Natural killer cell (primary cell): ENCODE measurements at regions not wholly inside any gene's neighbourhood (a gene's known extent, or its start where the extent isn't known, plus 50 kb on each side); places are given as distances from the start of the nearest gene placed in this dataset.

ENCODE experiments used
- ATAC-seq, 3 donors: fragments of 150-1000 bp in 2 of 3; fragments of 200-7000 bp in 1 of 3; cut with Tn5 transposase; 1 replicate in 1 of 3; 2 replicates in 2 of 3; pipeline ENCODE4 v1.10.0; 2021; ENCODE audit warnings: mild to moderate bottlenecking in 2 of 3, moderate library complexity in 2 of 3
- DNase-seq, 2 donors: peaks; one replicate each; pipeline versions ENCODE4 v3.0.0 to v3.0.0-alpha.2; 2013 to 2021; ENCODE audit warnings: mixed read lengths in 1 of 2
- H3K27ac ChIP-seq: one replicate; pipeline ENCODE4 v1.5.1; 2013; ENCODE audit warnings: mild to moderate bottlenecking, low read length
- H3K27me3 ChIP-seq: one replicate; pipeline ENCODE4 v1.6.1; 2013; ENCODE audit warnings: low read length; ENCODE audit not compliant: control insufficient read depth, insufficient read depth
- H3K36me3 ChIP-seq: one replicate; pipeline ENCODE4 v1.6.1; 2013; ENCODE audit warnings: low read length; ENCODE audit not compliant: control insufficient read depth, insufficient read depth
- H3K4me1 ChIP-seq: one replicate; pipeline ENCODE4 v1.6.1; 2013; ENCODE audit warnings: low read length; ENCODE audit not compliant: control insufficient read depth, insufficient read depth
- H3K4me3 ChIP-seq: one replicate; pipeline ENCODE4 v1.5.1; 2013; ENCODE audit warnings: low read length
- H3K9me3 ChIP-seq: one replicate; pipeline ENCODE4 v1.6.1; 2013; ENCODE audit warnings: low read length; ENCODE audit not compliant: control insufficient read depth, insufficient read depth
- H3K27ac Mint-ChIP-seq, 2 donors: one replicate each; pipeline ENCODE4 v1.8.0; 2022; ENCODE audit warnings: mild to moderate bottlenecking in 2 of 2, mixed read lengths in 2 of 2, moderate library complexity in 1 of 2
- H3K27me3 Mint-ChIP-seq, 2 donors: one replicate each; pipeline ENCODE4 v1.8.0; 2022; ENCODE audit warnings: low read depth in 2 of 2, mixed read lengths in 2 of 2
- H3K36me3 Mint-ChIP-seq: one replicate; pipeline ENCODE4 v1.8.0; 2022; ENCODE audit warnings: mixed read lengths
- H3K4me1 Mint-ChIP-seq, 2 donors: one replicate each; pipeline ENCODE4 v1.8.0; 2022; ENCODE audit warnings: mixed read lengths in 2 of 2
- H3K4me3 Mint-ChIP-seq: one replicate; pipeline ENCODE4 v1.8.0; 2022; ENCODE audit warnings: mild to moderate bottlenecking, moderate library complexity, mixed read lengths
- H3K9me3 Mint-ChIP-seq, 2 donors: one replicate each; pipeline ENCODE4 v1.8.0; 2022; ENCODE audit warnings: mixed read lengths in 2 of 2
- CTCF ChIP-seq: fragments of 200-600 bp; IDR thresholded peaks from one replicate; pipeline ENCODE4 v1.8.0; 2022; ENCODE audit warnings: antibody characterized with exemption
- WGBS: methylation state at CpG from one replicate; pipeline ENCODE4 v1.1.7; 2013; ENCODE audit warnings: missing lambda C conversion rate; ENCODE audit not compliant: insufficient coverage; 5-methylcytosine and 5-hydroxymethylcytosine counted together
- intact Hi-C: fragments of 100-400 bp; cut with micrococcal nuclease; formaldehyde crosslinking; loops from one replicate; pipeline ENCODE4 v1.14.2; 2022

- H3K27me3 Mint-ChIP-seq = no peaks in the 10 kb centered on the region
- H3K27ac Mint-ChIP-seq = no peak overlapping the region
- TF ChIP-seq CTCF = no peak
- Histone ChIP-seq H3K27ac (no peak overlapping the region), H3K36me3 (no peaks in the 10 kb centered on the region), H3K9me3 (no peaks in the 10 kb centered on the region), H3K4me1 (no peaks in the 10 kb centered on the region), H3K27me3 (no peaks in the 10 kb centered on the region), H3K4me3 (no peak overlapping the region)
- ATAC-seq = no peak
- H3K9me3 Mint-ChIP-seq = no peaks in the 10 kb centered on the region
- H3K4me3 Mint-ChIP-seq = no peak overlapping the region
- intact Hi-C loops = no loop called here
- no peaks in the 10 kb centered on the region for H3K36me3 Mint-ChIP-seq
- DNase-seq = no peak
- H3K4me1 Mint-ChIP-seq = peaks cover 10% of the 10 kb centered on the region in 2 donors
- 88% methylated on average over 5 of the region's 5 CpGs for WGBS
Measured at GRCh38 chr2:107728586-107728985, 98.1 kb upstream of the RGPD4 start.

GRCh38 chr2:107729440-107729839 is 97.3 kb upstream of the RGPD4 start:
- Histone ChIP-seq H3K27ac (no peak overlapping the region), H3K9me3 (no peaks in the 10 kb centered on the region), H3K4me3 (no peak overlapping the region), H3K4me1 (no peaks in the 10 kb centered on the region), H3K27me3 (no peaks in the 10 kb centered on the region), H3K36me3 (no peaks in the 10 kb centered on the region)
- 95% methylated on average over 3 of the region's 3 CpGs for WGBS
- Mint-ChIP-seq H3K36me3 (no peaks in the 10 kb centered on the region), H3K27ac (no peak overlapping the region), H3K4me3 (no peak overlapping the region), H3K27me3 (no peaks in the 10 kb centered on the region), H3K9me3 (no peaks in the 10 kb centered on the region), H3K4me1 (peaks cover 10% of the 10 kb centered on the region in 2 donors)
- no peak for TF ChIP-seq CTCF
- ATAC-seq (no peak), DNase-seq (no peak)
- intact Hi-C loops = no loop called here

- 33% methylated on average over 2 of the region's 2 CpGs for WGBS
- Histone ChIP-seq H3K36me3 (no peaks in the 10 kb centered on the region), H3K27me3 (no peaks in the 10 kb centered on the region), H3K27ac (no peak overlapping the region), H3K9me3 (no peaks in the 10 kb centered on the region), H3K4me1 (no peaks in the 10 kb centered on the region), H3K4me3 (no peak overlapping the region)
- TF ChIP-seq CTCF = no peak
- Mint-ChIP-seq H3K27ac (no peak overlapping the region), H3K36me3 (no peaks in the 10 kb centered on the region), H3K4me3 (no peak overlapping the region), H3K4me1 (peaks cover 10% of the 10 kb centered on the region in 2 donors), H3K9me3 (no peaks in the 10 kb centered on the region), H3K27me3 (no peaks in the 10 kb centered on the region)
- peak in 2 of 3 donors; percentile 36 to 73 for ATAC-seq
- intact Hi-C loops = no loop called here
- no peak for DNase-seq
Measured at GRCh38 chr2:107730898-107731297, 95.8 kb upstream of the RGPD4 start.

- no peak overlapping the region for H3K27ac Mint-ChIP-seq
- intact Hi-C loops = no loop called here
- Histone ChIP-seq H3K36me3 (no peaks in the 10 kb centered on the region), H3K4me1 (no peaks in the 10 kb centered on the region), H3K4me3 (no peak overlapping the region), H3K9me3 (no peaks in the 10 kb centered on the region), H3K27me3 (no peaks in the 10 kb centered on the region), H3K27ac (no peak overlapping the region)
- no peak overlapping the region for H3K4me3 Mint-ChIP-seq
- no peak for TF ChIP-seq CTCF
- H3K27me3 Mint-ChIP-seq = no peaks in the 10 kb centered on the region
- ATAC-seq (no peak), DNase-seq (no peak)
- H3K36me3 Mint-ChIP-seq = no peaks in the 10 kb centered on the region
- H3K9me3 Mint-ChIP-seq = no peaks in the 10 kb centered on the region
- H3K4me1 Mint-ChIP-seq = peaks cover 10% of the 10 kb centered on the region in 2 donors
Measured at GRCh38 chr2:107731435-107731834, 95.3 kb upstream of the RGPD4 start.
